GM18861 (cell line): ENCODE measurements at regions not wholly inside any gene's neighbourhood (a gene's known extent, or its start where the extent isn't known, plus 50 kb on each side); places are given as distances from the start of the nearest gene placed in this dataset.

Experiments used
- ATAC-seq: cut with Tn5 transposase; IDR thresholded peaks from one replicate; pipeline ENCODE4 v1.9.1; 2021; ENCODE audit not compliant: unreplicated experiment

GRCh38 chr6:168734523-168734922, 293.5 kb downstream of the SMOC2 start:
- no peak for ATAC-seq

DNA sequence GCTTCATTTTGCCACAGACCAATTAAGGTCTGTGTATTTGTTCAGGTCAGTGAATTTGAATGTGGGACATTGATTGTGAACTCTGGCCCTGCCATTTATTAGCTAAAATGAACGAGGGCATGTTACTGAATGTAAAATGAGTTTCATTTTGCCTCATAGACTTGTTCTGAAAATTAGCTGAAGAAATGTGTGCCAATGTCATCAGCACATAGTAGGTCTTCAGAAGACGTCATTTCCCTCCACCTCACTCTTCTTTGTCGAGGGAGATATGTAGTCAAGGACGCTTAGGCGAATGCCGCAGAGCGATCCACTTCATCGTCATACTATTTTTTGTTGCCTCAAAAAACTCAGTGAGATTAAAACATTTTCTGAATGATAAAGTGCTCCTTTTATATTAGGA, 291.7 kb downstream of the SMOC2 start:
- no peak for ATAC-seq

- no peak for ATAC-seq
These were observed 290.1 kb downstream of the SMOC2 start for GRCh38 chr6:168730931-168731716.

DNA sequence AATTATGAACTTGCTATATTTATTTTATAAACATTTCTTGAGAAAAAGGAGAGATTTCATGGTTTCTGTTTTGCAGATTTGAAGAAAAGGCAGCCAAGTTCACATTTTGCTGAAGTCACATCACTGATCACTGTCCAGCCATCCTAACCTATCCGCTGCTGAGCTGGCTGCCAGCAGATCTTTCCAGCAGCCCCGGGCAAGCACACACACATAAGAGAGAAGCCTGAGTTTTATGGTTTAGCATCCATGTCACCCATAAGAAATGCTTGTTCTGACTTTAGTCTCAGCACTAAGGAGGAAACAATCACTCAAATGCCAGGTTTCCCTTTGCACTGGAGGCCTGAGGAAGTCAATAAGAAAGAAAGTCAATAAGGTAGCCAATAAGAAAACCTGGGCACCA, 287.1 kb downstream of the SMOC2 start:
- no peak for ATAC-seq

- no peak for ATAC-seq
These were observed 285.4 kb downstream of the SMOC2 start for GRCh38 chr6:168726312-168726856.

DNA sequence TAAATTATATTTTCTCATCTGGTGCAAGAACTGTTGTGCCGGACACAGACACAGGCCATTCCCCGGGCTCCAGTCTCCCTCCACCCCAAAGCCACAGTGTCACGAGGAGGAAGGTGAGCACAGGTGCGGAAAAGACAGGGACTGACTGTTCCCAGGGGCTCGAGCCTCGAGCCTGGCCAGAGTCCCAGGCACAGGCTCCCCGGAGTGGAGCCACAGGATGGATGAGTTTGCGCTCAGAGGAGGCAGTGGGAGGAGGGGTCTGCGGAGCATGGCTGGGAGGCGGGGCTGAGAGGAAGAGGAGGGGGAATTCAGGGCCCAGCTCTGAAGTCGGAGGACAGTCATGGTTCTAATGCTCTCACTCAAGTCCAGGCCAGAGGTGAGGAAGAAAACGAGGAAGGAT, 284.8 kb downstream of the SMOC2 start:
- no peak for ATAC-seq

- no peak for ATAC-seq
These were observed 283.9 kb downstream of the SMOC2 start for GRCh38 chr6:168724669-168725570.

GRCh38 chr6:168724033-168724432, 283.0 kb downstream of the SMOC2 start:
- no peak for ATAC-seq

- no peak for ATAC-seq
These were observed 281.4 kb downstream of the SMOC2 start for GRCh38 chr6:168722397-168722796.

GRCh38 chr6:168721571-168721970, 280.6 kb downstream of the SMOC2 start:
- no peak for ATAC-seq

GRCh38 chr6:168719901-168720300, 278.9 kb downstream of the SMOC2 start:
- no peak for ATAC-seq

DNA sequence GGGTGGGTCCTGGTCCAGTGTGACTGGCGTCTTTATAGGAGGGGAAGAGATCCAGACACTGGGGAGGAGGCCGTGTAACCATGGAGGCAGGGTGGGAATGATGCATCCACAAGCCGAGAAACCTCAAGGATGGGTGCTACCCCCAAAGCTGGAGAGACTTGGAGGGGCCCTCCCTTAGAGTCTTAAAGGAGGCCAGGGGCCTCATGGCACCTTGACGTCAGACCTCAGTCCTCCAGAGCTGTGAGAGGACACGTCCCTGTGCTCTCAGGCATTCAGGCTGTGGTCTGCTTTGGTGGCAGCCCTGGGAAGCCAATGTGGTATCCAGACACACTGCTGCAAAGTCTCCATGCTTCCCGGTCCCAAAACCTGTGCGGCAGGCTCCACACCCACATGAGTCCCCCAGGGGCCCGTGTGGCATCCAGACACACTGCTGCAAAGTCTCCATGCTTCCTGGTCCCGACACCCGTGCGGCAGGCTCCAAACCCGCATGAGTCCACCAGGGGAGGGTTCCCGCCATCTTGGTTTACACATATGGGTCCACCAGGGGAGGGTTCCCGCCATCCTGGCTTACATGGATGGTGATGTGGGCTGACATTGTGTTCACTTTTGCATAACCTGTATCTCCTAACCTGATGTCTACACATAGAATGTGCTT, 278.0 kb downstream of the SMOC2 start:
- ATAC-seq = no peak
